NAMALWA (cell line): ENCODE measurements at regions not wholly inside any gene's neighbourhood (a gene's known extent, or its start where the extent isn't known, plus 50 kb on each side); places are given as distances from the start of the nearest gene placed in this dataset.

ENCODE experiments used
- DNase-seq: peaks from one replicate; pipeline ENCODE4 v3.0.0-alpha.2; 2015; ENCODE audit warnings: low spot score

DNA sequence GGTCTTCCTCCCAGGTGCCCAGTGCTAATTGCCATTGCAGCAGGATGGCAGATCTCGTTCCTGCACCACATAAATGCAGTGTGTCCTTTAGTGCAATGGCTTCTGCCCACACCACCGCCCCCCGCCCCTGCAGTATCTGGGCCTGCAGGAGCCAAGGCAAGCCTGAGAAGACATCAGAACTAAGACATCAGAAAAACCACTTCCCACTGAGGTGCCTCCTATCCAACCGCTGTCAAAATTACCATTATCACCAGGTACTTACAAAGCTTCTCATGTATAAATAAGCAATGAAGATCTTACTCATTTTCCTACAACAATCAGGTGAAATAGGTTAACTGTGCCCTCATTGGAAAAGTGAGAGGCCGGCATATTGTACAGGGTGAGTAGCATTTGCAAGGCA, 228.8 kb downstream of the FBXO15 start:
- no peak for DNase-seq

DNA sequence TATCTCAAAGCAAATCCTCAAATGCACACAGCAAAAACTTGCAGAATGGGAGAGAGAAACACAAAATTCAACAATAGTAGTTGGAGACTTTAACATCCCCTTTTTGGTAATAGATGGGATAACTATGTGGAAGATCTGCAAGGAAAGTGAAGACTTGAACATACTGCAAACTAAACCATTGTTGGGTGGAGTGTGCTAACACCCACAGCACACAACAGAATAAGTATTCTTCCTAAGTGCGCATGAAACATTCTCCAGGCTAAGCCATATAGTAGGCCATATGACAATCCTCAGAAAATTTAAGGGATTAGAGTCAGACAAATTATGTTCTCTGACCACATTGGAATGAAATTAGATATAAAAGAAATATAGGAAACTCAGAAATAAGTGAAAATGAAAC, 230.6 kb downstream of the FBXO15 start:
- DNase-seq = no peak

- no peak for DNase-seq
Observed at GRCh38 chr18:73913505-73913904, 234.1 kb downstream of the FBXO15 start.

DNA sequence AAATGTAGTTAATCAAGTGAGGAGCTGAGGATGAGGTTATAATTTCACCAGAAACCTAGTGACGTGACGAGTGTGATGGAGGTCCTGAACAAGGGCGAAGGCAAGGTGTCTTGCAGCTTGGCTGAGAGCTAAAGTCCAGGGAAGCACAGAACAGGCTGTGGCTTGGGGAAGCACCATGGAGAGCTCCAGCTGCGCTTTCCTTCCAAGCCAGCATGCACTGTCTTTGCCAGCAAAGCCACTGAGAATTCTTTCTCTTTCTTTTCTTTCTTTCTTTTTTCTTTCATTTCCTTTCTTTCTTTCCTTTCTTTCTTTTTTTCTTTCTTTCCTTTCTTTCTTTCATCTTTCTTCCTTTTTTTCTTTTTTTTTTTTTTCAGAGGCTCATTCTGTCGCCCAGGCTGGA, 239.3 kb downstream of the FBXO15 start:
- DNase-seq = no peak

GRCh38 chr18:73901566-73901965, 246.1 kb downstream of the FBXO15 start:
- no peak for DNase-seq

- DNase-seq = no peak
Observed at GRCh38 chr18:73901151-73901550, 246.5 kb downstream of the FBXO15 start.

DNA sequence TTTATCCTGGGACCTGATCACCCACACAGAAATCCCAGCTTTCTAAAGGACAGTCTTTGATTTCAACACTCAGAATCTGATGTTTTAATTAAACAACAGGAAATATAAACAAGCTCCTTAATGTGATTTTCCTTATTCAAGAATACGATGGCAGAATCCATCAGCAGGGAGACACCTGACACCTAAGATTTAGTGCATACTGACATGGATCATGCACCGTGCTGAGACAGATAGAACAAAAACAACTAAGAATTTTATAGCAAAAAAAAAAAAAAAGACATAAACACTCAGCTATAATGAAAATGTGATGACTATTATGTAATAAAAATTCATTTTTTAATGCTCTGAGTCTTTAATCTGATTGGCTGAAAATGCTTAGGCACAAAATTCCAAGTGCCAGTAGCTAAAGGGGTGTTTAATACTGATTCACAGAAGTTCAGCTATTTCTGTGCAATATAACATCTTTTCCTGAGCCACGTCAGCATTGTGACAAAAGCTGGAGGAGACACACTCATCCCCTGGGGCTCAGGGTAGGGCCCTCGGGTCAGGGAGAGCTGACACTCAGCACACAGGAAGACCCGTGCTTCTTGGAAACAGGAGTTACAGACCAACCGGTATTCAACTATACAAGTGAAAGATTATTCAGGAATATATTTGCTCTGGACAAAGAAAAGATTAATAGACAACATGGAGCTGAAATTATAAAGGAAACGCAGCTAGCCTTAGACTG, 247.4 kb downstream of the FBXO15 start:
- no peak for DNase-seq

DNA sequence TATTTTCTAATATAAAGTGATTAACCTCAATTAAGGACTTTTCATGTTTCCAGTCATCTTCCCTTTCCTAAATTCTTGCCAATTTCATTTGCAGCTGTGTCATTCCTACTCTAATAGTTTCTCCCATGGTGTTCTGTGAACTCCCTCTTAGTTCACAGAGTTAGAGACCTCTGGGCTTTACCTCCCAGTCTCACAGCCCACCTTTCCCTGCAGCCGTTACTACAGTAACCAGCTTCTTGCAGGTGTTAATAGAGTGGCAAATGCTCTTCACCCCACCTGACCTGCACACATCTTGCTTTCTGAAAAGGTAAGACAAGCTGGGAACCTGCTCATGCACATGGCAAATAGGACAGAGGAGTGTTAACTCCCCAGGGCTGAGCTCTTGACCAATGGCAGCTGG, 250.1 kb downstream of the FBXO15 start:
- no peak for DNase-seq

- DNase-seq = peak; percentile 6
Observed at GRCh38 chr18:73896685-73897084, 250.9 kb downstream of the FBXO15 start.

- DNase-seq = no peak
Observed at GRCh38 chr18:73895701-73896100, 251.9 kb downstream of the FBXO15 start.

- DNase-seq = no peak
Observed at GRCh38 chr18:73893880-73894279, 253.8 kb downstream of the FBXO15 start.

DNA sequence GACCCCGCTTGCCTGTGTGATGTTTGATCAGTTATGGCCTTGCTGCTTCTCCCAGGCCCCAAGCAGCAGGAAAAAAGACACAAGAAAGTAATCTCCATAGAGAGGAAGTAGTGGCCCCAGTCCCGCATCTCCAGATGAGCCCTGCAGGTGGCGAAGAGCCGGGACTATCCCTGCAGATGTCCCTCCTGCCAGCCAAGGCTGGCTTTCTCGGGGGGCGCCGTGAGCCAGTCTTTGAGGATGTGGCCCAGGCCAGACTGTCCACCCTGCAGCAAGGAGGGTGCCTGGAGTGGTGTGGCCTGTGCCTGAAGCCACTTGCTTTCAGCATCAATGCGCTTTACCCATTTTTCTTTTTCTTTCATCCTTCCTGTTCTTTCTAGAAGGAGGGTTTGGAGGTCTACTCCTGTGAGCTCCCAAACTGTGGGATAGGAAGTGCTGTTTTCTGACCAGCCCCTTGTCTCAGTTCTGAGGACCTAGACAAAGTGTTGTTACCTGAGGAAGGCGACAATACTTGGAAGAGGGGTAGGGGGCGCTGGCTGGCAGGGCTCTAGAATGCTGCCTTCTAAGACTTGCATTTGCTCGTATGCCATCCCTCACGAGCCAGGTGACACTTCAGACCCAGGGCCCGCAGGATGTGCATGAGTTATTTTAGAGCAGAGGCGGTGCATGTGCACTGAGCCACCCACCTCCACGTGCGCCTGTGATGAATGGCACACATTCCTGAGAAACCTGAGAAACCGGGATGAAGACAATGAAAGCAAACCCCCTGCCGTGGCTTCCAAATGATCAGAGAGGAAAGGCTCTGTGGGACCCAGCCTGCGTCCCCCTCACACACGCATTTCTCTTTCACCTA, 255.8 kb downstream of the FBXO15 start:
- no peak for DNase-seq

DNA sequence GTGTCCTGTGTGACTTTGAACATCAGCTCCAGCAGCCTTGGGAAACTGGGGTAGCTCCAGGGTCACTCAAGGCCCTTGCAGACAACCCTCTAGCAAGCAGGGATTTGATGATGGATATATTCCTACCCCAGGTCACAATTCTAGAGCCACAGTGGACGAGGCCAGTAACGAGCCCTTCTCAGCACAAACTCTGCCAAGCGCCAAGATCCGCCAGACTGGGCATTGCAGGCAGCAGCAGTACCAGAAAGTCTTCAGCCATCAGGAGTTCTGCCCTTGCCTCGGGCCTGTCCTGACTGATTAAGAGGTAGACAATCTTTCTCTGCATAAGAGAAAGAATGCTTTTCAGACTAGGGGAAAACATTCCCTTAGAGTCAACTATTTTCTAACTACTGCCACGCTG, 259.1 kb downstream of the FBXO15 start:
- DNase-seq = no peak

GRCh38 chr18:73887801-73888200, 259.8 kb downstream of the FBXO15 start:
- DNase-seq = no peak

DNA sequence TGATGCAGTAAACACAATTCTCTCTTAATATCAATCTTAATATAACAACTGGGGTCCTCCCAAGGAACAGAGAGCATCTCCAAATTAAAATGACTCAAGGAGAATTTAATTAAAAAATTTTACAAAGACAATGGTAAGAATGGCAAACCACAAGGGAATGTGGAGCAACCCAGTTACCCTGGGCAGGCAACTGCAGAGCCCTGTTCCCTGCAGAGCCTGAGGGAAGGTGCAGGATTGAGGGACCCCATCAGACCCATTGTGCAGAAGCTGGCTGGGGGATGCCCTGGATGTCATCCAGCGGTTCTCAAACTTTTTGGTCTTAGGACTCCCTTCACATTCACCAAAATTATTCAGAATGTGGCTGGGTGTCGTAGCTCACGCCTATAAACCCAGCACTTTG, 262.8 kb downstream of the FBXO15 start:
- no peak for DNase-seq

GRCh38 chr18:73881396-73881917, 266.2 kb downstream of the FBXO15 start:
- no peak for DNase-seq

- no peak for DNase-seq
Observed at GRCh38 chr18:73880387-73880786, 267.2 kb downstream of the FBXO15 start.

DNA sequence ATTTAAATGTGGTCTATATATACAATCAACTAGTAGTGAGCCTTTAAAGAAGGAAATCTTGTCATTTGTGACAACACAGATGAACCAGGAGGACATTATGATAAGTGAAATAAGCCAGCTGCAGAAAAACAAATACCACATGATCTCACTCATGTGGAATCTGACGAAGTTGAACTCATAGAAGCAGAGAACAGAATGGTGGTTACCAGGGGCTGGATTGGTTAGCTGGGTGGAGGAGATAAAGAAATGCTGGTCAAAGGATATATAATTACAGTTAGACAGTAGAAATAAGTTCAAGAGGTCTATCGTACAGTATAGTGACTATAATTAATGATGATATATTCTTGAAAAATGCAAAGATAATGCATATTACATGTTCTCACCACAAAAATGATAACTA, 267.9 kb downstream of the FBXO15 start:
- DNase-seq = no peak

DNA sequence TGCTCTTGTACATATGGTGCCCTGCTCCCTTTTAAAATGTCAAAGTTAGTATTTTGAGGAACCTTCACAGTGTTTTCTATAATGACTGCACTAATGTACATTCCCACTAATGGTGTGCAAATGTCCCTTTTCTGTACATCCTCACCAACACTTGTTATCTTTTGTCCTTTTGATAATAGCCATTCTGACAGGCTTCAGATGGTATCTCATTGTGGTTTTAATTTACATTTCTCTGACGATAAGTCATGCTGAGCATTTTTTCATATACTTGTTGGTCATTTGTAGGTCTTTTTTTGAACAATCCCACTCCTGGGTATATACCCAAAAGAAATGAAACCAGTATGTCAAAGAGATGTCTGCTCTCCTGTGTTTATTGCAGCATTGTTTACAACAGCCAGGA, 268.3 kb downstream of the FBXO15 start:
- no peak for DNase-seq

- DNase-seq = no peak
Observed at GRCh38 chr18:73869182-73869581, 278.5 kb downstream of the FBXO15 start.

GRCh38 chr18:73861771-73862170, 285.9 kb downstream of the FBXO15 start:
- DNase-seq = no peak

DNA sequence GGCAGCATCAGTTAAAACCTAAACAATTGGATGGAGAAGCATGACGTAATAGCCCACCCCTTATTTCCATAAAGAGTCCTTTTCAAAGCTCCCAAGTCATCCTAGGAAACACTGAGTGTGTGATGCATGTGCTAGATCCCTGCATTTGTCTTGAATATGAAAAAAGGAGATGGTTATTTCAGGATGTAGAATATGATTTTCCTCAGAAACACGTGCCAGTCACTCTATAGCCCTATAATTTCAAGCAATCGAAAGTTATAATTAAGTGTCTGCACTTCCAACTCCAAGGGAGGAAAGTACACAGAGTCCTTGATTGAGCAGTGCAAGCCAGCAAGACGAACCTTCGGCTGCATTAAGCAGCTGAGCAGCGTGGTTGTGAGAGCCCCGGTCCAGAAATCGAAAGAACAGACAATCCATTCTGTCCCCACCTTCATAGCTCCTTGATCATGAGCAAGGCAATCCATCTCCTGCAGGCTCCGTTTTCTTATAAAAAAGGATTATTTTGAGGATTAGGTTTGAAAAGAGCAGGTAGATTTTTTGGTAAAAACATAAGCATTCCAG, 287.7 kb downstream of the FBXO15 start:
- no peak for DNase-seq
